ENCODE measurements at regions not wholly inside any gene's neighbourhood (a gene's known extent, or its start where the extent isn't known, plus 50 kb on each side); places are given as distances from the start of the nearest gene placed in this dataset.

DNA sequence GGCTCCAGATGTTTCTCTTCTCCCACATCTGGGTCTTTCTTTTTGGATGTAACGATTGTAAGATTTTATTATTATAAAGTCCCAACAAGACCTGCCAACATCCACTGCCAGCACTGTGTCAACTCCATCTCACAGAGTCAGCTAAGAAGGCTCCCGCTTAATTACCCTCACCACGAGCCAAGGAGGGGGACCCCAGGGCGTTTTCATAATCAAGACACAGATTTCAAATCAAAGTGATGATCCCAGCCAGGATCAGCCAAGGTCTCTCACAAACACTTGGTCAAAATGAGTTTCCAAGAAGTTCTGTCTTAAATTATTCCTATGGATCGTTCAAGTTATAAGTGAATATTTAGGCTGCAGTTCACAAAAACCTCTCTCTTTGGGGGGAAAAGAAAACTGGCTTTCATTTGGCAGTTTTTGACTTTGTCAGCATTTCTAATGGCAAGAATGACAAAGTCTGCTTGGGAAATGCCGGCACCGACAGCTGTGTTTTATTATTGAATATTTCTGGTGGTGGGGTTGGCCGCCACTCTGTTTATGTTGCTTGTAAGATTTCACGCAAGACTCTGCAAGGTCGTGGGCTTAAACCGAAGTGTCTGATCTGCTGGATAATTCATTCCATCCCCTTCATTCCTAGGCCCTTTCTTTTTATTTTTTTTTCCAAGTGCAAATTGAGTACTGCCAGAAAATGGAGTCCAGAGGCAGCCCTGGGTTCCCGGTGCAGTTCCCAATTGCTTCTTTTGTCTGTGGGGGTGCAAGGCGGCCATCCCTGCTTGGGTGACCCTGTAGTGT lies 170.2 kb upstream of the PMEPA1 start:
- TF ChIP-seq, protein P1, sequence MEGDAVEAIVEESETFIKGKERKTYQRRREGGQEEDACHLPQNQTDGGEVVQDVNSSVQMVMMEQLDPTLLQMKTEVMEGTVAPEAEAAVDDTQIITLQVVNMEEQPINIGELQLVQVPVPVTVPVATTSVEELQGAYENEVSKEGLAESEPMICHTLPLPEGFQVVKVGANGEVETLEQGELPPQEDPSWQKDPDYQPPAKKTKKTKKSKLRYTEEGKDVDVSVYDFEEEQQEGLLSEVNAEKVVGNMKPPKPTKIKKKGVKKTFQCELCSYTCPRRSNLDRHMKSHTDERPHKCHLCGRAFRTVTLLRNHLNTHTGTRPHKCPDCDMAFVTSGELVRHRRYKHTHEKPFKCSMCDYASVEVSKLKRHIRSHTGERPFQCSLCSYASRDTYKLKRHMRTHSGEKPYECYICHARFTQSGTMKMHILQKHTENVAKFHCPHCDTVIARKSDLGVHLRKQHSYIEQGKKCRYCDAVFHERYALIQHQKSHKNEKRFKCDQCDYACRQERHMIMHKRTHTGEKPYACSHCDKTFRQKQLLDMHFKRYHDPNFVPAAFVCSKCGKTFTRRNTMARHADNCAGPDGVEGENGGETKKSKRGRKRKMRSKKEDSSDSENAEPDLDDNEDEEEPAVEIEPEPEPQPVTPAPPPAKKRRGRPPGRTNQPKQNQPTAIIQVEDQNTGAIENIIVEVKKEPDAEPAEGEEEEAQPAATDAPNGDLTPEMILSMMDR (conservative IDR thresholded peaks at IDR 0.05; ENCODE audit: low read length): no peak
- no peak for TF ChIP-seq EZH2phosphoT487 (IDR thresholded peaks at IDR 0.05; ENCODE audit: borderline replicate concordance)
